ENCODE measurements at regions not wholly inside any gene's neighbourhood (a gene's known extent, or its start where the extent isn't known, plus 50 kb on each side); places are given as distances from the start of the nearest gene placed in this dataset.
"Not testable (repeated sequence)": the region's sequence is repeated elsewhere in the genome, so short reads cannot be mapped to it uniquely, and the experiment has no call there.

DNA sequence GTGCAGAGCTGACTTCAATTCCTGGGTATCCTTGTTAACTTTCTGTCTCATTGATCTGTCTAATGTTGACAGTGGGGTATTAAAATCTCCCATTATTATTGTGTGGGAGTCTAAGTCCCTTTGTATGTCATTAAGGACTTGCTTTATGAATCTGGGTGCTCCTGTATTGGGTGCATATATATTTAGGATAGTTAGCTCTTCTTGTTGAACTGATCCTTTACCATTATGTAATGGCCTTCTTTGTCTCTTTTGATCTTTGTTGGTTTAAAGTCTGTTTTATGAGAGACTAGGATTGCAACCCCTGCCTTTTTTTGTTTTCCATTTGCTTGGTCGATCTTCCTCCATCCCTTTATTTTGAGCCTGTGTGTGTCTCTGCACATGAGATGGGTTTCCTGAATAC lies 5269.5 kb upstream of the TPTE start:
- not testable (repeated sequence) for TF ChIP-seq POLR2A, CTCF (IDR thresholded peaks at IDR 0.05)

Data from testis (tissue), 2 donors.